ENCODE measurements at regions not wholly inside any gene's neighbourhood (a gene's known extent, or its start where the extent isn't known, plus 50 kb on each side); places are given as distances from the start of the nearest gene placed in this dataset.

DNA sequence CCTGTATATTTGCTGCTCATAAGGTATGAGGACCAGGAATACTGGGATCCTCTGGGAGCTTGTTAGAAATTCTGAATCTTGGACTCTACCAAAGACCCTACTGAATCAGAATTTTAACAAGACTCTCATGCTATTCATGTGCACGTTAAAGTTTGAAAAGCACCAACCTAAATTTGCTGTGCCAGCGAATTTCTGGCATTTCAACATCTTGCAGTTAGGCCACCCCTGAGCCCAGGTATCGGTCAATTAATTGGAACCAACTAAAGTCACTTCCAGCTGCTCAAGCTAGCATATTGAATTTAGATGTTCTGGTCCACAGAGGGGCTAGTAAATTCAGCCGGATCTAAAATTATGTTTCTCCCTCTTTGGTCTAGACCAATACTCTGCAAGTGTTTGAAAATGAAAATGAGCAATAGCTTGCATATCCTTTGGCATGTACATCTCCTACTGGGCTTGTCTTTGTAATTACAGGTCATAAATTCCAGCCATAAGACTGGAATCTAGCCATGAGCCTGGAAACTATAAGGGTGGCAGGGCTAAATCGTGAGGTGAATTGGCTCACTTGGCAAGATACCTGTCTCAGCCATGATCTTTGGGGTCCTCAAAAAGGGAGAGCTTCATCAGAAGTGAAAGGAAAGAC is 72.4 kb downstream of the SKA1 start:
- TF ChIP-seq, protein P1, sequence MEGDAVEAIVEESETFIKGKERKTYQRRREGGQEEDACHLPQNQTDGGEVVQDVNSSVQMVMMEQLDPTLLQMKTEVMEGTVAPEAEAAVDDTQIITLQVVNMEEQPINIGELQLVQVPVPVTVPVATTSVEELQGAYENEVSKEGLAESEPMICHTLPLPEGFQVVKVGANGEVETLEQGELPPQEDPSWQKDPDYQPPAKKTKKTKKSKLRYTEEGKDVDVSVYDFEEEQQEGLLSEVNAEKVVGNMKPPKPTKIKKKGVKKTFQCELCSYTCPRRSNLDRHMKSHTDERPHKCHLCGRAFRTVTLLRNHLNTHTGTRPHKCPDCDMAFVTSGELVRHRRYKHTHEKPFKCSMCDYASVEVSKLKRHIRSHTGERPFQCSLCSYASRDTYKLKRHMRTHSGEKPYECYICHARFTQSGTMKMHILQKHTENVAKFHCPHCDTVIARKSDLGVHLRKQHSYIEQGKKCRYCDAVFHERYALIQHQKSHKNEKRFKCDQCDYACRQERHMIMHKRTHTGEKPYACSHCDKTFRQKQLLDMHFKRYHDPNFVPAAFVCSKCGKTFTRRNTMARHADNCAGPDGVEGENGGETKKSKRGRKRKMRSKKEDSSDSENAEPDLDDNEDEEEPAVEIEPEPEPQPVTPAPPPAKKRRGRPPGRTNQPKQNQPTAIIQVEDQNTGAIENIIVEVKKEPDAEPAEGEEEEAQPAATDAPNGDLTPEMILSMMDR (IDR thresholded peaks at IDR 0.05; ENCODE audit: low read depth, low read length) = no peak
- no peak for TF ChIP-seq POLR2A (IDR thresholded peaks at IDR 0.05; ENCODE audit: extremely low read depth, insufficient read length)
